ENCODE measurements at regions not wholly inside any gene's neighbourhood (a gene's known extent, or its start where the extent isn't known, plus 50 kb on each side); places are given as distances from the start of the nearest gene placed in this dataset.

DNA sequence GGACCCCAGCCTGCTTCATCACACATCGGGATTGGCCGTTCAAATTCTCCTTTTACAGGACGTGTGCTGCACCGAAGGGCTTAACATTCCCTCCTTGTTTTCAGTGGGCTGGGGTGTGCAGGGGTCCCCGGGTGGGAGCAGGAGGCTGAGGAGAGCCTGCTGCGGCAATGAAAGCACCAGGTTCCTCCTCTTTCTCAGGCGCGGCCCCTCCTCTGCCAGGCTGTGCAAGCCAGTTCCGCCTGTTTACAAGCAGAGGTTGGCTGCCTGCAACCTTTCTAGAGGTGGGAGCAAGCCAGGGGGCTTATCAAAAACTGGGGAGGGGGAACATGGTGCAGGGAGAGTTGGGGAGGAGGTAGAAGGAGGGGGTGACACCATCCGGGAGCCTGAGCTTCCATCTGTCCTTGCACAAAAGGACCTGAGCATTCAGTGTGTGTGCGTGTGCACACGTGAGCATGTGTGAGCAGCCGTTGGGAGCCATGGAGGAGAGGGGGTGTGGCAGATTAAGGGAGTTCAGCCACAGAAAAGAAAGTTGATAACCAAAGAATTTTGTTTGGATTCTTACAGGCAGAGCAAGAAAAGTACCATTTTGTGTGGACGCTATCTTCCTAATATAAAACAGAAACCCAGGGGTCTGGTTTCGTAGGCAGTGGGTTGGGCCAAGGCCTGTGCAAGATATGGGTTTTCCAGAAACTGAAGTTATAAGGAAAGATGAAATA lies 108.8 kb upstream of the RFLNA start:
- H3K79me2 ChIP-seq (ENCODE audit: control insufficient read depth in 1 of 2, insufficient read depth in 2 of 2, low read length in 2 of 2) = no peaks in the 10 kb centered on the region
- no peak overlapping the region for H3K27ac ChIP-seq (ENCODE audit: low read depth, low read length)
- H3K23ac ChIP-seq (ENCODE audit: insufficient read length) = no peak overlapping the region
- no peak overlapping the region for H4K5ac ChIP-seq (ENCODE audit: insufficient read length, low read depth, low read length)
- FAIRE-seq (no peak), DNase-seq (ENCODE audit: low read depth in 1 of 2, low spot score in 2 of 2) (no peak)
- no peak overlapping the region for H3K4me3 ChIP-seq (ENCODE audit: extremely low read depth in 1 of 4, insufficient read depth in 2 of 4, low read depth in 3 of 4, low read length in 4 of 4)
- H3K9me3 ChIP-seq (ENCODE audit: insufficient read depth in 2 of 2, low read depth in 1 of 2, low read length in 1 of 2) = no peaks in the 10 kb centered on the region
- H2BK20ac ChIP-seq (ENCODE audit: low read length) = no peak overlapping the region
- 82% methylated on average over 15 of the region's 15 CpGs; no CpG with 5 or more reads in 1 of the 2 experiments for WGBS, 2 experiments (ENCODE audit: extremely low coverage in 1 of 2, insufficient coverage in 1 of 2, insufficient read length in 1 of 2, insufficient replicate concordance in 2 of 2, low coverage in 1 of 2, low lambda C conversion rate in 2 of 2, missing lambda C conversion rate in 1 of 2)
- H3K23me2 ChIP-seq (ENCODE audit: low read depth, low read length) = no peaks in the 10 kb centered on the region
- H3K4me1 ChIP-seq (replicated peaks in 1 of 4; ENCODE audit: control insufficient read depth in 3 of 4, insufficient read depth in 4 of 4, low read length in 3 of 4) = peaks cover 0 to 14% (median 1%) of the 10 kb centered on the region in 4 experiments; a peak in 4 of 7 replicates
- no peak overlapping the region for H3K4ac ChIP-seq (replicated peaks; ENCODE audit: insufficient read length, low read depth, low read length)
- peak overlapping the region; percentile 35; the same call in 1 of the 2 replicates for H2BK5ac ChIP-seq (ENCODE audit: low read depth, low read length)
- H2BK120ac ChIP-seq (replicated peaks; ENCODE audit: low read depth, low read length) = no peak overlapping the region
- no peak overlapping the region for H2AK5ac ChIP-seq (ENCODE audit: low read depth, low read length)
- no peak overlapping the region for H4K8ac ChIP-seq (ENCODE audit: extremely low read depth, insufficient read depth, low read length)
- H3K56ac ChIP-seq (replicated peaks; ENCODE audit: insufficient read length, low read depth, low read length) = no peak overlapping the region
- H3K4me2 ChIP-seq (ENCODE audit: insufficient read depth in 1 of 2, low read depth in 2 of 2, low read length in 2 of 2) = no peak overlapping the region
- no peaks in the 10 kb centered on the region for H4K20me1 ChIP-seq (replicated peaks in 1 of 2; ENCODE audit: control insufficient read depth in 1 of 2, insufficient read depth in 2 of 2, low read length in 2 of 2)
- no peak overlapping the region for H2AFZ ChIP-seq (ENCODE audit: low read length)
- ChIA-PET CTCF (ENCODE audit: partially characterized antibody) (interaction anchor here (1.2 kb wide), 1 partner anchor 54 kb away, joined by 3 read pairs; no protein-coding TSS in a partner anchor), POLR2A (ENCODE audit: partially characterized antibody) (interaction anchor here (1.3 kb wide), 1 partner anchor 12 kb away, joined by 3 read pairs; no protein-coding TSS in a partner anchor)
- H2BK12ac ChIP-seq (ENCODE audit: low read depth, low read length) = 0 out of 2 replicates have a peak overlapping the region, but pooled peaks have one; percentile 17
- no peaks in the 10 kb centered on the region for H3K27me3 ChIP-seq (replicated peaks in 1 of 4; ENCODE audit: control insufficient read depth in 3 of 4, extremely low read depth in 1 of 4, insufficient read depth in 3 of 4, low read length in 3 of 4)
- no peak overlapping the region for H3K9ac ChIP-seq (replicated peaks in 1 of 4; ENCODE audit: extremely low read depth in 1 of 4, low read depth in 3 of 4, low read length in 3 of 4)
- H3K14ac ChIP-seq (ENCODE audit: insufficient read length) = no peak overlapping the region
- no peaks in the 10 kb centered on the region for H3K79me1 ChIP-seq (ENCODE audit: low read depth, low read length)
- no peak overlapping the region for H2BK15ac ChIP-seq (ENCODE audit: low read length)
- H3K18ac ChIP-seq (ENCODE audit: extremely low read depth, low read length) = no peak overlapping the region; the same call in 1 of the 2 replicates
- H3K36me3 ChIP-seq (ENCODE audit: control insufficient read depth in 2 of 4, insufficient read depth in 4 of 4, low read length in 3 of 4) = no peaks in the 10 kb centered on the region
- peak overlapping the region; percentile 42 for H4K91ac ChIP-seq (replicated peaks; ENCODE audit: insufficient read length, low read length)
- no peak for TF ChIP-seq RFX5 (IDR thresholded peaks at IDR 0.05; ENCODE audit: borderline replicate concordance, low read depth, low read length)
- TF ChIP-seq FOSL1 (IDR thresholded peaks at IDR 0.05; ENCODE audit: insufficient read depth, low read depth, low read length) = no peak
- TF ChIP-seq BCL11A (IDR thresholded peaks at IDR 0.05; ENCODE audit: low read depth in 2 of 2, low read length in 2 of 2) = no peak
- no peak for TF ChIP-seq HDAC2 (IDR thresholded peaks at IDR 0.05; ENCODE audit: borderline replicate concordance in 1 of 2, low read depth in 2 of 2, low read length in 2 of 2)
- TF ChIP-seq CBX8 (IDR thresholded peaks at IDR 0.05; ENCODE audit: borderline replicate concordance, low read depth, low read length) = no peak
- TF ChIP-seq, protein P1, sequence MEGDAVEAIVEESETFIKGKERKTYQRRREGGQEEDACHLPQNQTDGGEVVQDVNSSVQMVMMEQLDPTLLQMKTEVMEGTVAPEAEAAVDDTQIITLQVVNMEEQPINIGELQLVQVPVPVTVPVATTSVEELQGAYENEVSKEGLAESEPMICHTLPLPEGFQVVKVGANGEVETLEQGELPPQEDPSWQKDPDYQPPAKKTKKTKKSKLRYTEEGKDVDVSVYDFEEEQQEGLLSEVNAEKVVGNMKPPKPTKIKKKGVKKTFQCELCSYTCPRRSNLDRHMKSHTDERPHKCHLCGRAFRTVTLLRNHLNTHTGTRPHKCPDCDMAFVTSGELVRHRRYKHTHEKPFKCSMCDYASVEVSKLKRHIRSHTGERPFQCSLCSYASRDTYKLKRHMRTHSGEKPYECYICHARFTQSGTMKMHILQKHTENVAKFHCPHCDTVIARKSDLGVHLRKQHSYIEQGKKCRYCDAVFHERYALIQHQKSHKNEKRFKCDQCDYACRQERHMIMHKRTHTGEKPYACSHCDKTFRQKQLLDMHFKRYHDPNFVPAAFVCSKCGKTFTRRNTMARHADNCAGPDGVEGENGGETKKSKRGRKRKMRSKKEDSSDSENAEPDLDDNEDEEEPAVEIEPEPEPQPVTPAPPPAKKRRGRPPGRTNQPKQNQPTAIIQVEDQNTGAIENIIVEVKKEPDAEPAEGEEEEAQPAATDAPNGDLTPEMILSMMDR (IDR thresholded peaks at IDR 0.05; ENCODE audit: control extremely low read depth in 1 of 3, insufficient read depth in 1 of 3, low read depth in 1 of 3, low read length in 3 of 3) = no peak
- no peak for TF ChIP-seq SP2 (IDR thresholded peaks at IDR 0.05; ENCODE audit: low read length)
- no peak for TF ChIP-seq CTBP2 (IDR thresholded peaks at IDR 0.05; ENCODE audit: borderline replicate concordance, insufficient read depth, insufficient read length, low read length)
- no peak for TF ChIP-seq EZH2 (IDR thresholded peaks at IDR 0.05; ENCODE audit: low read depth, low read length, severe bottlenecking)
